NCI-H2107 treated with DMSO at 0.1 percent for 48 hours (cell line): ENCODE measurements at regions not wholly inside any gene's neighbourhood (a gene's known extent, or its start where the extent isn't known, plus 50 kb on each side); places are given as distances from the start of the nearest gene placed in this dataset.

Source experiments
- DNase-seq: peaks from one replicate; lab custom pipeline; 2025; ENCODE audit not compliant: unreplicated experiment; lab: John Stamatoyannopoulos, UW

GRCh38 chr6:1123386-1124375, 188.2 kb upstream of the FOXQ1 start:
- no peak for DNase-seq

- DNase-seq: no peak
These were observed 189.8 kb upstream of the FOXQ1 start for GRCh38 chr6:1122083-1122482.

- DNase-seq: no peak
These were observed 193.6 kb upstream of the FOXQ1 start for GRCh38 chr6:1118287-1118647.

- DNase-seq: no peak
These were observed 194.2 kb upstream of the FOXQ1 start for GRCh38 chr6:1117530-1118286.

- no peak for DNase-seq
These were observed 195.7 kb upstream of the FOXQ1 start for GRCh38 chr6:1116149-1116548.

- no peak for DNase-seq
These were observed 197.9 kb upstream of the FOXQ1 start for GRCh38 chr6:1113916-1114540.

GRCh38 chr6:1111361-1111760, 200.5 kb upstream of the FOXQ1 start:
- no peak for DNase-seq

- no peak for DNase-seq
These were observed 201.0 kb upstream of the FOXQ1 start for GRCh38 chr6:1110941-1111349.

- no peak for DNase-seq
These were observed 201.7 kb upstream of the FOXQ1 start for GRCh38 chr6:1110164-1110563.

- DNase-seq: no peak
These were observed 202.8 kb upstream of the FOXQ1 start for GRCh38 chr6:1109134-1109533.

- DNase-seq: no peak
These were observed 203.7 kb upstream of the FOXQ1 start for GRCh38 chr6:1108198-1108597.

- no peak for DNase-seq
These were observed 204.3 kb upstream of the FOXQ1 start for GRCh38 chr6:1107578-1107977.

- DNase-seq: no peak
These were observed 206.0 kb upstream of the FOXQ1 start for GRCh38 chr6:1105833-1106400.

GRCh38 chr6:1104988-1105670, 206.8 kb upstream of the FOXQ1 start:
- DNase-seq: no peak

GRCh38 chr6:1103945-1104623, 207.8 kb upstream of the FOXQ1 start:
- DNase-seq: no peak

GRCh38 chr6:1103021-1103420, 208.9 kb upstream of the FOXQ1 start:
- no peak for DNase-seq

- no peak for DNase-seq
These were observed 211.6 kb upstream of the FOXQ1 start for GRCh38 chr6:1100269-1100668.

GRCh38 chr6:1099264-1099663, 212.6 kb upstream of the FOXQ1 start:
- no peak for DNase-seq

GRCh38 chr6:1096967-1097765, 214.7 kb upstream of the FOXQ1 start:
- no peak for DNase-seq
